HG03066 (cell line): ENCODE measurements at regions not wholly inside any gene's neighbourhood (a gene's known extent, or its start where the extent isn't known, plus 50 kb on each side); places are given as distances from the start of the nearest gene placed in this dataset.

Experiments used
- ATAC-seq: cut with Tn5 transposase; IDR thresholded peaks from one replicate; pipeline ENCODE4 v1.9.1; 2021; ENCODE audit warnings: low read depth; ENCODE audit not compliant: unreplicated experiment

DNA sequence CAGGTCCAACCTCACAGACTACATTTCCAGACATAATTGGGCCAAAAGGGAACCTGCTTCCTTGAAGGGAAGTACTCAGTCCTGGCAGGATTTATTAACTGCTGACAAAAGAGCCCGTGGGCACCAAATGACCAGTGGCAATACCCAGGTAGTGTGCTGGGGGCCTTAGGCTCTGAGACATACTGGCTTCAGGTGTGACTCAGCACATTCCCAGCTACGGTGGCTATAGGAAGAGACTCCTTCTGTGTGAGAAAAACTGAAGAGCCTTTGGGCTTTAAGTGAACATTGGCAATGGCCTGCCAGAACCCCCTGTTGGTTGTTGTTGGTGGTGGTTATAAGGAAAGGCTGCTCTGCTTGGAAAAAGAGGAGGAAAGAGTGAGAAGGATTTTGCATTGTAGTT, 401.8 kb downstream of the KCNJ3 start:
- no peak for ATAC-seq

DNA sequence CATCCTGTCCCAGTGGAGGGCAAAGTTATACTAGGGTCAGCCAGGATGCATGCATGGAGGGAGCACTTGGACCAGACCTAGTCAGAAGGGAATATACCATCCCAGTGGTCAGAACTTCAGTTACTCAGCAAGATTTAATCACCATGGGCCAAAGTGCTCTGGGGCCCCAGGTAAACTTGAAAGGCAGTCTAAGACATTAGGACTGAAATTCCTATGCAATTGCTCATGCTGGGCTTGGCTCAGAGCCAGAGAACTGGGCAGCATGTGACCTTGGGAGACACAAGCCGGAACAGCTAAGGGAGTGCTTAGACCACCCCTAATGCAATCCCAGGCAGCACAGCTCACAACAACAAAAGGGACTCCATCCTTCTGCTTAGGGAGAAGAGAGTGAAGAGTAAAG, 401.3 kb downstream of the KCNJ3 start:
- no peak for ATAC-seq

DNA sequence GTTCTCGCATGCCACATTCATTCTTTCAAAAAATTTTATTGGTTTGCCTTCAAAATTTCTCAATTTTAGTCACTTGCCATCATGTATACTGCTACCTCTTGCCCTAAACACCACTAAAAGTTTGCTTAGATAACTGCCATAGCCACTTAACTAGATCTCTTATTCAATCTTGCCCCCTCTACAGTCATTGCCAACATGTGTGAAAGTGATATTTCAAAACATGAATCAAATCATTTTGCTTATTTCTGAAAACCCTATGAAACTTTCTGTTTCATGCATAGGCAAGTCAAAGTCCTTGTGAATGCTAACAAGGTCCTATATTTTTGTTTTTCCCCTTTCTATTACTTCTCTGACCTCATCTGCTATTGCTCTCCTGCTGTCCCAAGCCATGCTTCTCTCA, 397.1 kb downstream of the KCNJ3 start:
- ATAC-seq, result no peak

DNA sequence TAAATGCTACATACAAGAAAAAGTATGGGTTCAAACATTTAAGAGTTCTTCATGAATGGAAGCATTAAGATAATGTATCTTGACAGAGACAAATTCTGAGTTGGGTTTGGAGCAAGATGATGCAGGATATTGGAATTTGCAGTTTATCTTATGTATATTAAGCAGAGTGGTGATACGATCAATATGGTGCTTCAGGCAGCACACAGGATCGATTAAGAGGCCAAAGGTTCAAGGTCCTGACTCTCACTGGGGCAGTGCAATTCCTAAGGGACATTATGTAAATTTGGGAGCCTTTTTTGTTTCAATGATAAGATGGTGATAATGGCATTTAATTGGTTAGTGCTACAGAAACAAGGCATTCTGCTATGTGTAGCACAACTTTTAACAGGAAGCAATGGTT, 381.9 kb downstream of the KCNJ3 start:
- no peak for ATAC-seq

DNA sequence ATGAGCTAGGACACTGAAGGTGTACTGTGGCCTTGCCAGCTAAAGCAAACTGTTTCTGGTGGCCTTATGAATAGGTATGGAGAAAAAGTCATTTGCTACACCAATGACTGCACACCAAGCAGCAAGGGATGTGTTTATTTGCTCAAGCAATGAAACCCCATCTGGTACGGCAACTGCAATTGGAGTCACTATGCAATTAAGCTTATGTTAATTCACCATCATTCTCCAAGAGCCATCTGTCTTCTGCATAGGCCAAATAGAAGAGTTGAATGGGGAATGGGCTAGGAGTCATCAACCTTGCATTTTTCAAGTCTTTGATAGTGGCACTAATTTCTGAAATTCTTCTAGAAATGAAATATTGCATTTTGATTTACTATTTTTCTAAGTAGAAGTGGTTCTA, 372.0 kb downstream of the KCNJ3 start:
- no peak for ATAC-seq

DNA sequence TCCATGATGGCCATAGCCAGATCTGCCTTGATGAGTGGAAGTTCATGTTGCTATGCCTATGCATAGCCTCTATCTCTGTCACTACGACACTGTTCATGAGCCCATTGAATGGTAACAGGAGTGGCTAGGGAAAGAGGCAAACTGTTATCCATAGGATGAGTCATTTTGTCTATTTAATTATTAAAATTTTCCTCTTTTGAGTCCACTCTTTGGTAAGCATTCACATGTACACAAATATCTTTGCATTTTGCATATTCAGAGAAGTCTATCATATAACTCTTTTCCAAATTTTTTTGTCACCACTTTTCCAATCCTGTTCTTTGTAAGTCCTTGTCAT, 364.4 kb downstream of the KCNJ3 start:
- ATAC-seq, result no peak

DNA sequence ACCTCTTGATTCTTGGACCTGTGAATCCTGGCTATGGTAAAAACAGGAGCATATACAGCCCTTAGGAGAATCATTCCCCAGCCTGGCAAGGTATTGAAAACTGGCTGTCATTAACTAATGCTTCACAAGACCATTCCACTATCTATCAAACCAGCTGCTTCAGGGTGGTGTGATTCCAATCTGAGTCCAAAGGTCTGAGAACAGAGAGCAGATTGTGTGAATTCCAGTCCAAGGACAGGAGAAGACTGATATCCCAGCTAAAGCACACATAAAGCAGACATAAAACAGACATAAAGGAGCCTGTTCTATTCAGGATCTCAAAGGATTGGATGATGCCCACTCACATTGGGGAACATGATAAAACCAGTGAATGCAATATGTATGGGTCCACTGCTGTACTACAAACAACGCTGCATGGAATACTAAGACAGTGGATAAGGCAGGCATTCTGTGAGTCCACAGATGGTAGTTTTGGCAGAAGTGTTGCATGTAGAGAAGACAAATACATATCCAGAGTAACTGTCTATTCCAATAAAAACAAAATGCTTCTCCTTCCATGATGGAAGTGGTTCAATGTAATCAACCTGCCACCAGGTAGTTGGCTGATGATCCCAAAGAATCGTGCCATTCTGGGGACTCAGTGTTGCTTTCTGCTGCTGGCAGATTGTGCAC, 363.9 kb downstream of the KCNJ3 start:
- ATAC-seq, result no peak

DNA sequence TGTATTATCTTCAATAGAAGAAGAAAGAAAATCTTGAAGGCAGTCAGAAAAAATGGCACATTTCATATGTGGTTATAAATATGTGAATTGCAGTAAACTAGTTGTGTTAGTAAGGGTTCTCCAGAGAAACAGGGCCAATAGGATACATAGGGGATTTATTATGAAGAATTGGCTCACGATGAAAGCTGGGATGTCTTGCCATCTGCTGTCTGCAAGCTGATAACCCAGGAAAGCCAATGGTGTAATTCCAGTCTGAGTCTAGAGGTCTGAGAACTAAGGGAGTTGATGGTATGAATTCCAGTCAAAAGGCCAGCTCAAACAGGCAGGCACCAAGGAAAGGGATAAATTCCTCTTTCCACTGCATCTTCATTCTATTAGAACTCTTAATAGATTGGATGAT, 362.4 kb downstream of the KCNJ3 start:
- no peak for ATAC-seq

DNA sequence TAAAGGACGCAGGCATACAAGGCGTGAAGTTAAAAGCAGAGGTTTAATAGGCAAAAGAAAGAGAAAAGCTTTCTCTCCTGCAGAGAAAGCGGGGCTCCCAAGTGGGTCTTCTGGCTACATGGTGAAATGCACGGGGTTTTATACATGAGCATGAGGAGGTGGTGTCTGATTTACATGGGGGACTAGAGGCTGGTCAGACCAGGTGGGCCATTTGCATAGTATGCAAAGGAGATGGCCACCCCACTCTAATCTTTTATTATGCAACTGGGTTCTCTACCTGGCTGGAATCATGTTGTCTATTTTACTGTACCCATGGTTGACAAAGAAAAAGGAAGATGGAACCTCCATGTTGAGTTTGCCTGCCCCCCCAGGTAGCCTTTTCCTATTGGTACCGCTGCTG, 356.2 kb downstream of the KCNJ3 start:
- ATAC-seq, result no peak

DNA sequence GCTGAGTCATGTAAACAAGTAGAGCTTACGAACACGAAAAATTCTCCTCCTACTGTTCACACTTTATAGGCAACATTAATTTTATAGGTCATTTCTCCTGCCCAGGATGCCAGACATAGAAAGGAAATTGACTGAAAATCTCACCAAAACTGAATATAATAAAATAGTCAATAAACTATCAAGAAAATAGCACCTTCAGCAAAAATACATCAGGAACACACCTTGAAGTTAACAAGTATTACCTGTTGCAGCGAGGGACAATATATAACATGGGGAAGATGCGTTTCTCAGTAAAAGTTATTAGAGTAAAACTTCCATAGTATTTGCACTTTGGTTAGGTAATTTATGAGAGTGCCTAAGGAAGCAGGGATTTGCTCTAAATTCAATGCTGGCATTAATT, 344.6 kb downstream of the KCNJ3 start:
- no peak for ATAC-seq

DNA sequence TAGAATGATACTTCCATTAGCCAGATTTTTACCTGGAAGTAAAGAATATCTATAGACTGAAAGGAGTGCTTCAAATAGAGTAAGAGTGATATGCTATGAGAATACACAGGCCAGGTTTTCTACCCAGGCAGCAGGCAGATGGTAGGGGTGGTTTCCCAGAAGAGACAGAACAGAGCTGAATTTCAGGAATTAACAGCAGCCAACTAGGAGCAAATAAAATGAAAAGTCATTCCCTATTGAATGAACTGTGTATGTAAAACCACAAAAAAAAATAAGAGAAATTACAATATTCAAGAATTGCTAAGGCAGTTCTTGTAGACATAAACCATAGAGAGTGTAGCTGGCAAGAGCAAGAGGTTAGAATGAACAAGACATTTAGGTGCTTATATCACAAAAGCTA, 336.8 kb downstream of the KCNJ3 start:
- ATAC-seq, result no peak

DNA sequence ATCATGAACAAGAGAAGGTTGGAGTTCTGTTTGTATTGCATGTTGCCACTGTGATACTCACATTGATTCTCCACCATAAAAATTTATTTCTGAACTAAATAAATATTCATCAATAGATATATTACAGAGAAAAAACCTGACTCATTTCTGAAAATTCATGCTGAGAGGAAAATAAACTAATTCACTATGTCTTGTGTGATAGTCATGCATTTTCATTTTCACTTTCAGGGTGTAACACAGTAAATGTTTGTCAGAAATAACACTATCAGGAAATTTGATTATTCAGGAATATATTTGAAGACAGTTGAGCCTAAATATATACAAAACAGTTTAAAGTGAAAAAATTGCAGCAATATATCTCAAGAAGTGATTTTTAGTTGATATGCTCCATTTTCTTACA, 335.2 kb downstream of the KCNJ3 start:
- no peak for ATAC-seq

DNA sequence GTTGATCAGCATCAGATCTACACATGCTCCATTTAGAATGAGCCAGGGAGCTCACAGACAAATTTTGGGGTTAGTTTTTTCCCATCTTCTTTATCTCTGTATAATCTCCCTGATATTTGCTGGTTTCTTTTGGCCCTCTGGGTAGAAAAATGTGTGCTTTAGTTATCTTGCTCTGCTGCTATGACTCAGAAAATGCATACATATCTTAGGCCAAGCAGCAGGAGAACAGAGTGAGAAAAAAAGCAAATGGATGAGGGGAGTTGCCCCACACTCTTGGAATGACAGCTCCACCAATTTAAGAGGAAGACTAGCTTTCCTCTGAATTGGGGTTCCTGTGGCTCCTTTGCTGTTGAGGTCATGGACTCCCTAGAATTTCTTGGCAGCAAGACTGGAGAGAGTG, 331.8 kb downstream of the KCNJ3 start:
- ATAC-seq, result no peak

DNA sequence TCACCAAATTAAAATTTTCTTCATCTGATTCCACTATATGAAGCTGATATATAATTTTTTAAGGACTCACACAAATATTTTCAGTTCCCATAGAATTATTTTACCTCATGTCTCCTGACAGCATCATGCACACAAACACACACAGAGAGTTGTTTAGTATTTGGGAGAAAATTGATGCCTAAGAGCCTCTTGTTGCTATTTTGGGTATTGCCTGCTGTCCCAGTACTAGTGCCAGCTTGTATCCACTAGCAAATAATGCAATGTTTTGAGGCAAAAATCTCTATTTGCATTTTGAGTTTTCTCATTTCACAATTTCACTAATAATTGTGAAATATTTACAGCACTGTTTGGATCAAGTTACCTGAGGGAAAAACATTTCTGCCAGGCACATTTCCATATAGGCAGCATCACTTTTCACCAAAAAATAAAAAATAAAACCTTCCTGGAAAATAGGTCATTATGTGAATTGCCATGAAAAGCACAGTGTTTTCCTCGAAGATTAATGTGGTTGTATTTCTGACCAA, 328.2 kb downstream of the KCNJ3 start:
- no peak for ATAC-seq

DNA sequence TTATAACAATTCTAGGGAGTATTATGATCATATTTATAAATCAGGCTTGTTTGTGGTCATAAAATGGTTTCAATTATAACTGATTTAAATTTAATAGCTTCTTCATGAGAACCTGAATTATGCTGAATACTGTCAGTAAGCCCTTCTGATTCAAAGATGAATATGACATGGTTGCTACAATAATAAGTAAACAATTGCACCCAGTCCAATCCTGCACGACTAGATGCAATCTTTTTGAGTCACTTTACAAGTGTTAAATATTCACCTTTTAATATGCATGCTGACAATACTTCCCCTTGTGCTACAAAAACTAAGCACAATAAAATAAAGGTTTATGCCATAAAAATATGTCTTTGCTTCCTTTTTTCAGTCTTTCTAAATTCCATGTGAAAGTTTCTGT, 325.2 kb downstream of the KCNJ3 start:
- no peak for ATAC-seq

DNA sequence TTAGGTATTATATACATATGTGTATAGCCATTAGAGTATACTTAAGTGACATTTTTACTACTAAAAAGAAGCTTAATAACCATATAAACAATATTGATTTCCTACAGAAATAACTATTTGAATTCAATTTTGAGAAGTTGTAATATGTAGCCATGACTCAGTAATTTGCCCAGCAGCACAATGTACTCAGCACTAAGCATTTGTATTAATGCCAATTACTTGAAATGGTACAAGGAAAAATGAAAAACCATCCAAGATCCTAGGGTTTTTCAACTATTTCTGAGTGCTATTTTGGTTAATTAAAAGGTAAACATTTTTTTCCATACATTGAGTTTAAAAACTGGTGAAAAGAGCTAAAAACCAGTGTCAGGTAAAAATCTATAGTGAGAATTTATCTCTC, 324.0 kb downstream of the KCNJ3 start:
- ATAC-seq, result no peak

DNA sequence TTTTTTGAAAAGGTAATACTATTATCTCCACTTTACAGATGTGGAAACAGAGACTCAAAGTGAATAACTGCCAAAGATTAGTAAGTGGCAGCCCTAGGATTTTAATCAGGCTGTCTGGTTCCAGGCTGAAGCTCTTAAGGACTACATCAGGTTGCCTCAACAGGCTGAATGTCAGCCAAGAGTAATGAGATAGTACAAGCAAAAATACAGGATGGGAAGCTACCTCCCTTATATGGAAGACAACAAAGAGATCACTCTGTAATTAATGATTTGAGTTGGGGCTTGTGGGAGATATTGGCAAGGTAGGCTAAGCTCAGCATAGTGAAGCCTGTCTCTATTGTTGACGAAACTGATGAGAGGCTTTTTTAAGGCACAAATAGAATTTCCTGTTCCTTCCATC, 323.1 kb downstream of the KCNJ3 start:
- ATAC-seq, result no peak

DNA sequence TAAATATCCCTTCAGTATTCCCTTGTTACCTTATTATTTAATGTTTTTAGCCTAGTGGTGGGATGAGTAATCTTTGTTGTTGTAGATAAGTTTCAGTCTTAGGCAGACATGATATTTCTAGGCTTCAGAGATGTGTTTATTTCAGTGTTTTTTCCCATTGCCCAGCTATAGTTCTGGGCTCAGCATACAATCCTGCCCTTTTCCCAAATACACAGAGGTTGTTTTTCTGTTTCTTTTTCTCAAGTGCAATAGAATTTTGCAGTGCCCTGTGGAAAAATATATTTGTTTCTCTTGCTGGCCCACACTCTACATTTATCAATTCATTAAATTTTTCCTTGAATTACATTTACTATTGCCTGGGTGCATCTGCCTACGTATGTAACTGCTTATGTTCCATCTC, 321.8 kb downstream of the KCNJ3 start:
- ATAC-seq, result no peak

DNA sequence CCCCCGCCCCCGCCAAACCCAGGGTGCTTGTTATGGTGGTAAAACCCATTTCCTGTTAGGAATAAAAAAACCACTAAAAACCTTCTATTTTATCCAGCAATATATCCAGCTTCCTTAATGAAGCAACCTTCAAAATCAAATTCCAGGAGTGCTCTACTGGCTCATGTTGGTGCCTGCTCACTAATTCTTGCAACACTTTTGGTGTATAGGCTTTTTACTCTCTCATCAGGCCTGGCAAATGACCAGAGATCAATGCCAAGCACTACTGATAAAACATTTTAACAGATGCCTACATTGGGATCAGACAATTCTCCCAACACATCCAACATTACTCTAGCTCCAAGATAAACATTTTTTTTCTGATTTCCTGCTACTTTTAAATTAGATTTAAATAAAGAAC, 312.4 kb downstream of the KCNJ3 start:
- ATAC-seq, result no peak

DNA sequence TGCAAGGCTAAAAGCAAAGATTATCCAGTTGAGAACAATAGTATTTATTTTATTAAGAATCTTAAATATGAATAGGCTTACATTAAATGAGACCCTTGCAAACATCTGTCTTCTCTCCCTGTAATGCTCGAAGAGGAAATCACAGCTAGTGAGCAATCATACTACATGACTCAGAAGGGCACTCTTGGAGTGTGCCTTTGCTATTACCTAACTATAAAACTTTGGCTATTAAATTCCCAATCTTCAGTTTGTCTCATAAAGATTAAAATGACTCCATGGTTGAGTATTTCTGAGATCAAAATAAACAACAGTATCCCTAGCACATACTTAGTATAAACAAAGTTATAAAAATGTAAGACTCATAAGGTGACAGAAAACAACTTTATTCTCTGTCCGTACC, 296.9 kb downstream of the KCNJ3 start:
- no peak for ATAC-seq

DNA sequence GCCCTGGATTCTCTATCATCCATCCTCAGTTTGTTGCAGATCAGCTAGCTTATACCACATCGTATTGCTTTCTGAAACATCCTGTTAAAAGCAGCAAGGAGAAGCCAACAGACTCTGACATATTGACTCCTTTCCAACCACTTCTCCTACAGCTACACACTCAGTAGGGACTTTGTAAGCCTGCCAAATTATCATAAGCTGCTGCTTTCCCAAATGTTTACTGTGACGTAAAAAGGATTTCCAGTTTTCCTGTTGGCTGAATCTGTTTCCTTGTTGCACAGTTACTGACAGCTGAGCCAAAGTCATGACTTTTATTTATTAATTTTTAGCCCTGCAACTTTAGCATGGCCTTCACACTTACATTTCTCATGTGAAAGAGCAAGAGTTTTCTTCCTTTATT, 294.3 kb downstream of the KCNJ3 start:
- no peak for ATAC-seq

DNA sequence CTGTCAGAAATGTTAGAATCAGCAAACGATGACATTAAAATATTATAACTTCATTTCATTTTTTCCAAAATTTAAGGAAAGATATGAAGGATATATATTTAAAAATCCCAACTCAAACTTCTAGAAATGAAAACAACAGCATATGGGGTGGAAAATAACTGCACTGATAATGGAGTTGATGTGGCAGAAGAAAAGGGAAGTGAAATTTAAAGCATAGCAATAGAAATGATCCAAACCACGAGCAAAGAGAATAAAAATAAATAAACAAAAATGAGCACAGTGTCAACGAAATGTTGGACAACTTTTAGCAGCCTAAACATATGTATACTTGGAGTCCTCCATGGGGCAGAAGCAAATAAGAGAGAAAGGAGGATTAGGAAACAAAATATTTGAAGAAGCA, 280.2 kb downstream of the KCNJ3 start:
- ATAC-seq, result no peak

DNA sequence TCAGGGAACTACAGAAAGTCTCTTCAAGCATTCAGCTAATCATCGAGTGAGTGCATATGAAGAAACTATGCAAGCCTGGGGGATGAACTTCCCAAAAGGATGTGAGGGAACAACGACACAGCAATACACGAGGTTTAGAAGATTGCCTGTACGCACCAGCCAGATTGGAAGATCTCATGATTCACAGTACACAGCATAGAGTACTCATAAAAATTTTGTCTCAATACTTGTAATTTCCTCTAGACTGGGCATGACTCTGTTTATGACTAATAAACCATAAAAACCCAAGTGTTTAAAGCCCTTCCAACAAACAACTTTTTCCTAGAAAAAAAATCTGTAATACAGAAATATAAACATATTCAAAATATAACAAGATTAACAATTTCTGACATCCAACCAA, 279.7 kb downstream of the KCNJ3 start:
- ATAC-seq, result no peak
